ENCODE measurements at regions not wholly inside any gene's neighbourhood (a gene's known extent, or its start where the extent isn't known, plus 50 kb on each side); places are given as distances from the start of the nearest gene placed in this dataset.
"Not testable (repeated sequence)": the region's sequence is repeated elsewhere in the genome, so short reads cannot be mapped to it uniquely, and the experiment has no call there.

GRCh38 chr5:27129926-27130325, 91.5 kb upstream of the CDH9 start:
- intact Hi-C loops (cut with DNase I) = no loop called here
- Histone ChIP-seq H3K27me3 (ENCODE audit: low read depth) (no peaks in the 10 kb centered on the region), H3K4me1 (no peaks in the 10 kb centered on the region), H3K4me3 (no peak overlapping the region), H3K36me3 (no peaks in the 10 kb centered on the region), H3K9me3 (no peaks in the 10 kb centered on the region), H3K27ac (no peak overlapping the region)
- TF ChIP-seq CTCF (IDR thresholded peaks at IDR 0.05) = no peak
- ATAC-seq (no peak), DNase-seq (no peak)

- H3K9me3 ChIP-seq = no peaks in the 10 kb centered on the region
- intact Hi-C loops (cut with DNase I) = no loop called here
- H3K36me3 ChIP-seq = no peaks in the 10 kb centered on the region
- DNase-seq = no peak
- no peak overlapping the region for H3K4me3 ChIP-seq
- TF ChIP-seq CTCF (IDR thresholded peaks at IDR 0.05) = no peak
- no peak overlapping the region for H3K27ac ChIP-seq
- H3K4me1 ChIP-seq = no peaks in the 10 kb centered on the region
- ATAC-seq = no peak
- H3K27me3 ChIP-seq (ENCODE audit: low read depth) = no peaks in the 10 kb centered on the region
Measured at GRCh38 chr5:27125856-27126255, 87.5 kb upstream of the CDH9 start.

GRCh38 chr5:27124590-27124989, 86.2 kb upstream of the CDH9 start:
- H3K27me3 ChIP-seq (ENCODE audit: low read depth) = no peaks in the 10 kb centered on the region
- H3K9me3 ChIP-seq = no peaks in the 10 kb centered on the region
- ATAC-seq (no peak), DNase-seq (no peak)
- H3K27ac ChIP-seq = no peak overlapping the region
- no peaks in the 10 kb centered on the region for H3K36me3 ChIP-seq
- no peak for TF ChIP-seq CTCF (IDR thresholded peaks at IDR 0.05)
- no peaks in the 10 kb centered on the region for H3K4me1 ChIP-seq
- intact Hi-C loops (cut with DNase I) = no loop called here
- no peak overlapping the region for H3K4me3 ChIP-seq

- H3K9me3 ChIP-seq; H3K4me1 ChIP-seq; DNase-seq; H3K27me3 ChIP-seq (ENCODE audit: low read depth); H3K36me3 ChIP-seq; H3K27ac ChIP-seq; H3K4me3 ChIP-seq; intact Hi-C loops (cut with DNase I); ATAC-seq: not testable (repeated sequence)
Measured at GRCh38 chr5:27119736-27120321, 81.4 kb upstream of the CDH9 start.

- DNase-seq (no peak), ATAC-seq (no peak)
- no peak for TF ChIP-seq CTCF (IDR thresholded peaks at IDR 0.05)
- H3K9me3 ChIP-seq = no peaks in the 10 kb centered on the region
- H3K36me3 ChIP-seq = no peaks in the 10 kb centered on the region
- intact Hi-C loops (cut with DNase I) = no loop called here
- H3K4me3 ChIP-seq = no peak overlapping the region
- no peaks in the 10 kb centered on the region for H3K4me1 ChIP-seq
- H3K27ac ChIP-seq = no peak overlapping the region
- H3K27me3 ChIP-seq (ENCODE audit: low read depth) = no peaks in the 10 kb centered on the region
Measured at GRCh38 chr5:27103486-27103885, 65.1 kb upstream of the CDH9 start.

- intact Hi-C loops (cut with DNase I); ATAC-seq: not testable (repeated sequence)
Measured at GRCh38 chr5:27095761-27096160, 57.4 kb upstream of the CDH9 start.

GRCh38 chr5:27093279-27093678, 54.9 kb upstream of the CDH9 start:
- H3K4me3 ChIP-seq = no peak overlapping the region
- H3K27ac ChIP-seq = no peak overlapping the region
- no peak for TF ChIP-seq CTCF (IDR thresholded peaks at IDR 0.05)
- DNase-seq = no peak
- H3K36me3 ChIP-seq = no peaks in the 10 kb centered on the region
- no peaks in the 10 kb centered on the region for H3K4me1 ChIP-seq
- no peaks in the 10 kb centered on the region for H3K9me3 ChIP-seq
- intact Hi-C loops (cut with DNase I) = no loop called here
- H3K27me3 ChIP-seq (ENCODE audit: low read depth) = no peaks in the 10 kb centered on the region
- no peak for ATAC-seq

More at GRCh38 chr5:27095761-27096160, 57.4 kb upstream of the CDH9 start:
- DNase-seq; H3K27me3 ChIP-seq (ENCODE audit: low read depth); H3K9me3 ChIP-seq; H3K4me3 ChIP-seq; H3K27ac ChIP-seq; H3K36me3 ChIP-seq; H3K4me1 ChIP-seq: not testable (repeated sequence)
